Activated CD4-positive, alpha-beta T cell treated with anti-CD3 and anti-CD28 coated beads for 36 hours (primary cell): ENCODE measurements at regions not wholly inside any gene's neighbourhood (a gene's known extent, or its start where the extent isn't known, plus 50 kb on each side); places are given as distances from the start of the nearest gene placed in this dataset.
"Not testable (repeated sequence)": the region's sequence is repeated elsewhere in the genome, so short reads cannot be mapped to it uniquely, and the experiment has no call there.

ENCODE experiments used
- ATAC-seq: fragments of 200-7000 bp; cut with Tn5 transposase; one replicate; pipeline ENCODE4 v1.10.0; 2021; ENCODE audit warnings: mild to moderate bottlenecking, moderate library complexity
- CTCF ChIA-PET: fragments of 350-600 bp; sonication (Branson Sonifier 250); formaldehyde crosslinking; loops from one replicate; lab custom pipeline; 2021; ENCODE audit warnings: antibody characterized with exemption; lab: Charles Lee
- POLR2A ChIA-PET: fragments of 350-600 bp; sonication (Branson Sonifier 250); formaldehyde crosslinking; loops from one replicate; lab custom pipeline; 2021; ENCODE audit warnings: antibody characterized with exemption, inconsistent platforms; lab: Charles Lee
- DNase-seq: peaks from one replicate; pipeline ENCODE4 v3.0.0-alpha.2; 2020
- H3K27ac Mint-ChIP-seq: one replicate; pipeline ENCODE4 v1.8.0; 2021; ENCODE audit warnings: mixed read lengths
- H3K27me3 Mint-ChIP-seq: one replicate; pipeline ENCODE4 v1.8.0; 2021; ENCODE audit warnings: mixed read lengths
- H3K36me3 Mint-ChIP-seq: one replicate; pipeline ENCODE4 v1.8.0; 2021; ENCODE audit warnings: low read depth, mixed read lengths
- H3K4me1 Mint-ChIP-seq: one replicate; pipeline ENCODE4 v1.8.0; 2021; ENCODE audit warnings: mixed read lengths
- H3K4me3 Mint-ChIP-seq: one replicate; pipeline ENCODE4 v1.8.0; 2021; ENCODE audit warnings: mild to moderate bottlenecking, moderate library complexity, mixed read lengths
- H3K9me3 Mint-ChIP-seq: one replicate; pipeline ENCODE4 v1.8.0; 2021; ENCODE audit warnings: low read depth, mixed read lengths
- intact Hi-C, 2 experiments: fragments of 100-400 bp; cut with DNase I in 1 of 2; cut with micrococcal nuclease in 1 of 2; formaldehyde crosslinking; loops; one replicate each; pipeline versions ENCODE4 v1.14.2 to v1.15.1; 2022 to 2024; cut with DNase I, micrococcal nuclease

GRCh38 chrX:40530509-40530908 lies 50.3 kb upstream of the ATP6AP2 start:
- Mint-ChIP-seq H3K27ac (no peak overlapping the region), H3K36me3 (no peaks in the 10 kb centered on the region), H3K9me3 (no peaks in the 10 kb centered on the region), H3K4me1 (no peaks in the 10 kb centered on the region), H3K27me3 (no peaks in the 10 kb centered on the region), H3K4me3 (no peak overlapping the region)
- POLR2A ChIA-PET, result no interaction called here
- ATAC-seq (no peak), DNase-seq (no peak)
- intact Hi-C loops, result no loop called here
- CTCF ChIA-PET, result no interaction called here

DNA sequence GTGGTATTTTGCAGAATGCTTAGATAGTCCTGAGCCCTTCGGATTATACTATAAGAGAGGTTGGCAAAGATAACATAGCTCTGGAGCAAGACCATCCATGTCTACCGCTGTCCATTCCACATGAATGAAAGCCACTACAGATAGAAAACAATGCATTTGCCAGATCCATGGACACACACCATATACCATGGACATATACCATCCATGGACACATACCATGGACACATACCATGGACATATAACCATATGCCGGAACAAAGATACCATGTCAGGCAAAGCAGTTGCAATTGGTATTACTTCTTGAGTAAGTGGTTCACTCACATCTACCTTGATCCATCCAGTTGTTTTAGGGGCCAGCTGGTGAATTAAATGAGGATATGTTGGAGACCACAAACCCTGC lies 53.2 kb upstream of the ATP6AP2 start:
- CTCF ChIA-PET, result interaction anchor here (0.7 kb wide), 1 partner anchor 116 kb away, joined by 4 read pairs; no protein-coding TSS in a partner anchor
- H3K27ac Mint-ChIP-seq, result no peak overlapping the region

DNA sequence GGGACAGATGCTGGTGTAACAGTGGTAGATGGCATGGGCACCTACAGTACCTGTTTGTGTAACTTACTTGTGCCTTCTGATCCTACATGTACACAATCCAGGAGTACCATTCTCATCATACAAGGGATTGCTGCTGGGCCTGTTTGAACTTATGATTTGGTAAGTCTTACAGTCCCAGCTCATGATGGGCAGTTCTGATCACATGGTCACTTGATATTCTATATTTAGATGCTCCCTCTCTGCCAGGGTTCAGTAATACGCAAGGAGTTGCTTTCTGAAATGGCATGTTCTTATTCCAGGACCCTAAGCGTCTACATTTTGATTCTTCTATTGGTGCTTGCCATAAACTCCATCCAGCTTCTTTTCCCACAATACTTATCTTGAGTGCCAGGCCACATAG lies 54.4 kb upstream of the ATP6AP2 start:
- ATAC-seq, result no peak
- CTCF ChIA-PET, result no interaction called here
- no peak overlapping the region for H3K4me3 Mint-ChIP-seq

More for the DNA sequence above, 53.2 kb upstream of the ATP6AP2 start:
- H3K36me3 Mint-ChIP-seq, result no peaks in the 10 kb centered on the region
- ATAC-seq (no peak), DNase-seq (no peak)
- POLR2A ChIA-PET, result no interaction called here
- no peaks in the 10 kb centered on the region for H3K4me1 Mint-ChIP-seq
- intact Hi-C loops, result no loop called here
- H3K9me3 Mint-ChIP-seq, result no peaks in the 10 kb centered on the region
- H3K27me3 Mint-ChIP-seq, result no peaks in the 10 kb centered on the region
- no peak overlapping the region for H3K4me3 Mint-ChIP-seq

GRCh38 chrX:40525901-40526300 lies 54.9 kb upstream of the ATP6AP2 start:
- POLR2A ChIA-PET, intact Hi-C loops, H3K4me1 Mint-ChIP-seq, DNase-seq, H3K27me3 Mint-ChIP-seq, ATAC-seq, H3K9me3 Mint-ChIP-seq, H3K36me3 Mint-ChIP-seq, CTCF ChIA-PET, H3K4me3 Mint-ChIP-seq, H3K27ac Mint-ChIP-seq: not testable (repeated sequence)

More for the DNA sequence above, 54.4 kb upstream of the ATP6AP2 start:
- DNase-seq, result no peak
- intact Hi-C loops, result no loop called here
- Mint-ChIP-seq H3K4me1 (no peaks in the 10 kb centered on the region), H3K27me3 (no peaks in the 10 kb centered on the region), H3K36me3 (no peaks in the 10 kb centered on the region), H3K27ac (no peak overlapping the region), H3K9me3 (no peaks in the 10 kb centered on the region)
- POLR2A ChIA-PET, result no interaction called here

DNA sequence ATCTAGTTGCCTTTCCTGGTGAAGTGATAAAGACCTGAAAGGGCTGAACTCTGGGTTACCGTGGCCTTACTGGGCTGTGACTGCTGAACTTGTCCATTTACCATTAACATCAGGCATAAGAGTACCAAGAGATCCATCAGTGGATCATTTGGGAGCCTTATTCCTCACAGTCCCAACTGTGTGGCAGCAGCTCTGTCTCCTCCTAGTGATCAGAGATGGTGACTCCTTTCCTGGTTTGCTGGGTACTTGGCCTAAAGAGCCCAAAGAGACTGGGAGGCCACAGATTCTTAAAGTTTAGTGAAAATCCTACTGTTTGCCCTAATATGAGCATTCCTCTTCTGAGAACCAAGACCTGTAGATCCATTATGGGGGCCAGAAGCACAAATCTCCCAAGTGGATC lies 56.3 kb upstream of the ATP6AP2 start:
- ChIA-PET POLR2A (no interaction called here), CTCF (no interaction called here)
- no peaks in the 10 kb centered on the region for H3K36me3 Mint-ChIP-seq
- no peaks in the 10 kb centered on the region for H3K9me3 Mint-ChIP-seq
- no peak overlapping the region for H3K27ac Mint-ChIP-seq
- H3K4me3 Mint-ChIP-seq, result no peak overlapping the region
- DNase-seq (no peak), ATAC-seq (no peak)
- intact Hi-C loops, result no loop called here
- H3K4me1 Mint-ChIP-seq, result no peaks in the 10 kb centered on the region
- no peaks in the 10 kb centered on the region for H3K27me3 Mint-ChIP-seq

GRCh38 chrX:40523852-40524251 lies 56.9 kb upstream of the ATP6AP2 start:
- Mint-ChIP-seq H3K36me3 (no peaks in the 10 kb centered on the region), H3K9me3 (no peaks in the 10 kb centered on the region), H3K27ac (no peak overlapping the region), H3K27me3 (no peaks in the 10 kb centered on the region), H3K4me1 (no peaks in the 10 kb centered on the region), H3K4me3 (no peak overlapping the region)
- no peak for DNase-seq
- intact Hi-C loops, result no loop called here
- POLR2A ChIA-PET, result no interaction called here
- no peak for ATAC-seq
- CTCF ChIA-PET, result no interaction called here

DNA sequence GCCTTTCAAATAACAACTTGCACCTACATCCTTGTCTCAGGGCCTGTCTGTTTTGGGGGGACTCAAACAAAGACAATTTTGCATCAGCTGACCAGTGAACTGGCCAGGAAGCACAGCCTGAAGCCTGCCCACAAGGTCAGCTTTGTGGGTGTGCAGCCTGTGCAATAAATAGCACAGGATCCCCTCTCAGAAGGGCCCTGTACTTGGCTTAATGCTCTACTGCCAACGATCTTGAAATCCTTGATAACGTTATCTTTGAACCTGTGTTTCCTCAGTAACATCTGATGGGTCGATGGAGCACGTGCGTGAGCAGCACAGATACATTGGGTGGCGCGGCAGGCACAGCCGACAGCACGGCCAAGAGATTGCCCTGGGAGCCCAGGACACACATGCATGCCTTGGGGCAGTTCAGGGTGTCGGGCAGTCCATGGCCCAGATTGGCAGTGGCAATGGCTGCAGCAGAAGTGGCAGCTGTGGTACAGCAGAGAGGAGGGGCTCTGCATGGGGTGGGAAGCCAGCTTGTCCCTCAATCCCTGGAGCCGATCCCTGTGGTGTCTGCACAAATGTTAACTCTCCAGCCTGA lies 58.8 kb upstream of the ATP6AP2 start:
- H3K27me3 Mint-ChIP-seq, result no peaks in the 10 kb centered on the region
- H3K4me3 Mint-ChIP-seq, result no peak overlapping the region
- ChIA-PET POLR2A (no interaction called here), CTCF (no interaction called here)
- H3K27ac Mint-ChIP-seq, result no peak overlapping the region
- H3K9me3 Mint-ChIP-seq, result no peaks in the 10 kb centered on the region
- no peak for DNase-seq
- H3K4me1 Mint-ChIP-seq, result no peaks in the 10 kb centered on the region
- H3K36me3 Mint-ChIP-seq, result no peaks in the 10 kb centered on the region
- ATAC-seq, result no peak
- intact Hi-C loops, result no loop called here

DNA sequence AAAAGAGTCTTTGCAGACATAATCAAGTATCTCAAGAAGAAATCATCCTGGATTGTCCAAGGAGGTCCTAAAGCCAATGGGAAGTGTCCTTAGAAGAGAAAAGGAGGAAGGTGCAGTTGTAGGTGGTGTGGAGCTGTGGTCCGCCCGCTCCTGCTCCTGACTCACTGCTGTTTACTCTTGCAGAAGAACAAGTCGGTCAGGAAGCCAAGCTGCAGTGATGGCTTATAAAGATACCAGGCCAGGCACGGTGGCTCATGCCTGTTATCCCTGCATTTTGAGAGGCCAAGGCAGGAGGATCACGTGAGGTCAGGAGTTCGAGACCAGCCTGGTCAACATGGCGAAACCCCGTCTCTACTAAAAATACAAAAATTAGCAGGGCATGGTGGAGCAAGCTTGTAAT lies 66.4 kb upstream of the ATP6AP2 start:
- H3K4me1 Mint-ChIP-seq, result no peaks in the 10 kb centered on the region
- intact Hi-C loops, result no loop called here
- ATAC-seq, result no peak
- ChIA-PET POLR2A (no interaction called here), CTCF (no interaction called here)
- no peak overlapping the region for H3K4me3 Mint-ChIP-seq
- H3K27ac Mint-ChIP-seq, result no peak overlapping the region
- DNase-seq, result no peak
- H3K27me3 Mint-ChIP-seq, result no peaks in the 10 kb centered on the region
- no peaks in the 10 kb centered on the region for H3K9me3 Mint-ChIP-seq
- H3K36me3 Mint-ChIP-seq, result no peaks in the 10 kb centered on the region

DNA sequence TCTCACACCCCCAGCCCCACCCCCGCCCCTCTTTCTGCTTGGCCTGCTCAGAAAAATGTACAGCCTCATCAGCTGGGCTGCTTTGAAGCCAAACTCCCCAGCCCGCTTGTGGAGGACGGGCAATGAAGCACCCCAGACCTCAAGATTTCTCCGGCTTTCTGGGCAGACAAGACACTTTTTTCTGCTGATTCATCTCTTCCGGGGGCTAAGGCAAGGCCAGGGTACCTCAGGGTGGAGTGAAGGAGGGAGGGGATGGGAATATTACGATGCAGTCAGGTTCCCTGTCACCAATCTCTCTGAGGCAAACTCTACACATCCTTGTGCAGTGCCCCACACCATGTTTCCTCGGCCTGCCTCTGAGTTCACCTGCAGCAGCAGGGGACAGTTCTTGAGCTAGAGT lies 66.9 kb upstream of the ATP6AP2 start:
- no peaks in the 10 kb centered on the region for H3K36me3 Mint-ChIP-seq
- intact Hi-C loops, result no loop called here
- DNase-seq, result no peak
- ChIA-PET CTCF (no interaction called here), POLR2A (no interaction called here)
- no peaks in the 10 kb centered on the region for H3K9me3 Mint-ChIP-seq
- no peaks in the 10 kb centered on the region for H3K27me3 Mint-ChIP-seq
- no peak overlapping the region for H3K27ac Mint-ChIP-seq
- no peak overlapping the region for H3K4me3 Mint-ChIP-seq
- no peaks in the 10 kb centered on the region for H3K4me1 Mint-ChIP-seq
- ATAC-seq, result no peak

DNA sequence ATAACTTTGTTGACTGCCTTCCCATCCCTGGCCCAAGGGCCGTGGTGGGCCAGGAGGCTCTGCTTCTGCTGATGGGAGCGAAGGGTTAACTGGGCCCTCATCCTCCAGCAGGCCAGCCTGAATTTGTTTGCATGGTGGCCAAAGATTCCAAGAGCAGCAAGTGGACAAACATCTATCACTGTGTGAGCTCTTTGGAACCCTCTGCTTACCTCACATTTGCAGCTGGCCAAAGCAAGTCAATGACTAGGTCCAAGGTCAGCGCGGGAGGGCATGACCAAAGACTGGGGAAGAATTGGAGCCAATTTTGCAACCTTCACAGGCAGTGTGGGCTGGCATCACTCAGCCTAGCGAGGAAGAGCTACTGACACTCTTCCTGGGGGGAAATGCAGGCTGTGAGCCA lies 67.8 kb upstream of the ATP6AP2 start:
- no peak overlapping the region for H3K4me3 Mint-ChIP-seq
- DNase-seq (no peak), ATAC-seq (no peak)
- no peaks in the 10 kb centered on the region for H3K4me1 Mint-ChIP-seq
- CTCF ChIA-PET, result no interaction called here
- H3K36me3 Mint-ChIP-seq, result no peaks in the 10 kb centered on the region
- no peak overlapping the region for H3K27ac Mint-ChIP-seq
- POLR2A ChIA-PET, result no interaction called here
- no peaks in the 10 kb centered on the region for H3K9me3 Mint-ChIP-seq
- intact Hi-C loops, result no loop called here
- H3K27me3 Mint-ChIP-seq, result no peaks in the 10 kb centered on the region

DNA sequence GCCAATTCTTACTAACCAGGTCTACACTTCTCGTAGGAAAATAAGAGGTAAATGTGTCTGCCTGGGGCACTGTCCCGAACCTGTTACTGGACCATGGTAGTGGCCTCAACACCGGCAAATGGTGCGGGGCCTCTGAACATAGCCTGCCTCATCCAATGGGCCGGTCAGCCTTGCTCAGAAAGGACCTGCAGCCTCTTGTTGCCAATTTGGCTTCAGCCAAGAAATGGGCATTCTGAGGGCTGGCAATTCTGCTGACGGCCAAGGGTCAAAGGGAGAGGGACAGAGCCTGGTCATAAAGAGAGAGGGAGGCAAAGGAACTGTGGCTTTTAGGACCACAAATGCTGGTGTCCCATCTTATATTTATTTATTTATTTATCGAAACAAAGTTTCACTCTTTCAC lies 69.5 kb upstream of the ATP6AP2 start:
- CTCF ChIA-PET, result no interaction called here
- no peak overlapping the region for H3K27ac Mint-ChIP-seq
- no peak for ATAC-seq
- POLR2A ChIA-PET, result no interaction called here
- no peaks in the 10 kb centered on the region for H3K4me1 Mint-ChIP-seq
- no peaks in the 10 kb centered on the region for H3K27me3 Mint-ChIP-seq
- H3K36me3 Mint-ChIP-seq, result no peaks in the 10 kb centered on the region
- DNase-seq, result no peak
- no peak overlapping the region for H3K4me3 Mint-ChIP-seq
- intact Hi-C loops, result no loop called here
- no peaks in the 10 kb centered on the region for H3K9me3 Mint-ChIP-seq

DNA sequence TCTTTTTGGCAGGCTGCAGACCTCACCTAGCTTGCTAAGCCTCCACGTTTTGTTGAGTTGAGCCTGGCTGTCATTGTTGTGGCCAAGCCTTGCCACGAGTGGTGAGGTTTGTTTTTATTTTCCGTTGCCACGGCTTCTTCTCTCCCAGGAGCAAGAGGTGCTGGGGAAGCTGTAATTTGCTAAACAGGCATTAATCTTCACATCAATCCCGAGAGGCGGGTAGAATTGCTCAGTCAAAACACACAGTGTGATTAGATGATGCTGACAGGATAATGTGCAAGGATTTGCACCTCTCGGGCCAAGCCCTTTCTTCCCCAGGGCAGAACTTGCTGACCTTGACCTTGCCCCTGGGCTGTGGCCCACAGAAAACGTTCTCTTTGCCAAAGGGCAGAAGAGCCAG lies 72.2 kb upstream of the ATP6AP2 start:
- no peaks in the 10 kb centered on the region for H3K4me1 Mint-ChIP-seq
- POLR2A ChIA-PET, result no interaction called here
- no peak for ATAC-seq
- CTCF ChIA-PET, result no interaction called here
- intact Hi-C loops, result no loop called here
- H3K27ac Mint-ChIP-seq, result no peak overlapping the region
- no peak for DNase-seq
- H3K36me3 Mint-ChIP-seq, result no peaks in the 10 kb centered on the region
- H3K9me3 Mint-ChIP-seq, result no peaks in the 10 kb centered on the region
- H3K4me3 Mint-ChIP-seq, result no peak overlapping the region
- H3K27me3 Mint-ChIP-seq, result no peaks in the 10 kb centered on the region
